GM18907 (cell line): ENCODE measurements at regions not wholly inside any gene's neighbourhood (a gene's known extent, or its start where the extent isn't known, plus 50 kb on each side); places are given as distances from the start of the nearest gene placed in this dataset.
"Not testable (repeated sequence)": the region's sequence is repeated elsewhere in the genome, so short reads cannot be mapped to it uniquely, and the experiment has no call there.

ENCODE experiments used
- ATAC-seq: cut with Tn5 transposase; IDR thresholded peaks from one replicate; pipeline ENCODE4 v1.9.1; 2021; ENCODE audit warnings: mild to moderate bottlenecking, moderate library complexity; ENCODE audit not compliant: unreplicated experiment

DNA sequence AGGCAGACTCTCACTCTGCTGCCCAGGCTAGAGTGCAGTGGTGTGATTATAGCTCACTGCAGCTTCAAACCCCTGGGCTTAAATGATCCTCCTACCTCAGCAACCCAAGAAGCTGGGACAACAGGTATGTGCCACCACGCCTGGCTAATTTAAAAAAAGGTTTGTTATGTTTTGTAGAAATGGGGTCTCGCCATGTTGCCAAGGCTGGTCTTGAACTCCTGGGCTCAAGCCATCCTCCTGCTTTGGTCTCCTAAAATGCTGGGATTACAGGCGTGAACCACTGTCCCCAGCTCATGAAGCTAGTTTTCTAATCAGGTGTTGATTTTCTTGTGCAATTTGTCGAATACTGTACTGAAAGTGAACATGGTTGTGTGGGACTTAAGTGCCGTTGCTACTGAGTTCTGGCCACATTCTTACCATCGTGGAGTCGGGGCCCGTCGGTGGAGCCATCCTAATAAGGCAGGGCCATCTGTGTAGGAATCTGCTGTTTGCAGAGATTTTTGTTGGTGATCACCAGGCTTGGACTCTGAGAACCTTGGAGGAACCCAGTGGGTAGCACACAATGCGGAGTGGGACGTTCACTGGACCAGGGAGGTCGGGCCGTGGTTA, 193.2 kb downstream of the GOLGA6L6 start:
- ATAC-seq = no peak

DNA sequence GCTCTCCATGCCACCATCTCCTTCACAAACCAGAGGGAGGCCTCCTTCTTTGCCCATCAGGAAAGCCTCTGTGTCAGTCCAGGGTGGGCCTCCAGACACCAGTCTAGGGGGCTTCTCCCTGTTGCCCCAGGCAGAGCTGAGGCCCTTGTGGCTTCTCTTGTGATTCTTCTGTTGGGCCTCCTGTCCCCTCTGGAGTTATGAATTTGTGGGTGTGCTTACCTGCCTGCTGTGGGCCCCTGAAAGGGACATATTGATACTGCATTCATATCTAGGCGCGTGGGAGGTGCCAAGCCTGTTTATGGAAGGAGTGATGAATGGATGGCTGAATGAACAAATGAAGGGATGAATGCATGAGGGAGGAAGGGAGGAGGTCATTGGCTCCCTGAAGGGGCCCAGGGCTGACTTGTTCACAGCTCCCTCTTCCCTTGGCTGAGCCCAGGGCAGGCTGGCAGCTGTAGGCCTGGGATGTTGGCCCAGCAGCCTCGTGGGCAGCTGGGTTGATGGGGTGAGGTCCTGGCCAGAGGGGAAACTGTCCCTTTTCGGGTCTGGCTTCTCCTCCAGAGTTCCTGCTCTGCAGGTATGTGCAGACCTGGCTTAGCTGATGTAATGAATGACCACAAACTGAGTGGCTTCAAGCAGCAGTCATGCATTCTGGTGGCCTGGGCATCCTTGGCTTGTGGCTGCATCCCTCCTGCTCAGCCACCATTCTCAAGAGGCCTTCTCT, 195.4 kb downstream of the GOLGA6L6 start:
- no peak for ATAC-seq

DNA sequence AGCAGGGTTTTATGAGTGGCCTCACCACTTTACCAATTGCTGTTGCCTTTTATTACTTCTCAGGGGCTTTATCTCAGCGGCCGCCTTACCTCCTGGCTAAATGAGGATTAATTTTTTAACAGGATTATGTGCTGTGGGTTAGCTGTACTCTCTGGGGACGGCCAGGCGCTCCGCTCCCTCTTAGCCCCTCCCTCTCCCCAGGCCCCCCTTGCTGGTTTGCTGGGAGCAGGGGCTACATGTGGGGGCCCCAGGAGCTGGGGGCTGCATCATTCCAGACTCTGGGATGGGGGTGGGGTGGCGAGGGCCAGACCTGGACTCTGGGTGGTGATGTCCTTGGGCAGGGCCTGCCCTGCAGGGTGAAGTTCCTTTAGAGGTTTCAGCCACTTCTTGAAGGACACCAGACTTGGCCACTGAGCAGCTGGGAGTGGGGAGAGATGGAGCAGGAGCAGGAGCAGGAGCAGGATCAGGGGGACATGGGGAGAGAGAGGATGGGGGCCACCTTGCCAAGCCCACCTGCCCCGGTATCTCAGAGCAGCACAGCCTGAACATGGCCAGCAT, 196.1 kb downstream of the GOLGA6L6 start:
- no peak for ATAC-seq

DNA sequence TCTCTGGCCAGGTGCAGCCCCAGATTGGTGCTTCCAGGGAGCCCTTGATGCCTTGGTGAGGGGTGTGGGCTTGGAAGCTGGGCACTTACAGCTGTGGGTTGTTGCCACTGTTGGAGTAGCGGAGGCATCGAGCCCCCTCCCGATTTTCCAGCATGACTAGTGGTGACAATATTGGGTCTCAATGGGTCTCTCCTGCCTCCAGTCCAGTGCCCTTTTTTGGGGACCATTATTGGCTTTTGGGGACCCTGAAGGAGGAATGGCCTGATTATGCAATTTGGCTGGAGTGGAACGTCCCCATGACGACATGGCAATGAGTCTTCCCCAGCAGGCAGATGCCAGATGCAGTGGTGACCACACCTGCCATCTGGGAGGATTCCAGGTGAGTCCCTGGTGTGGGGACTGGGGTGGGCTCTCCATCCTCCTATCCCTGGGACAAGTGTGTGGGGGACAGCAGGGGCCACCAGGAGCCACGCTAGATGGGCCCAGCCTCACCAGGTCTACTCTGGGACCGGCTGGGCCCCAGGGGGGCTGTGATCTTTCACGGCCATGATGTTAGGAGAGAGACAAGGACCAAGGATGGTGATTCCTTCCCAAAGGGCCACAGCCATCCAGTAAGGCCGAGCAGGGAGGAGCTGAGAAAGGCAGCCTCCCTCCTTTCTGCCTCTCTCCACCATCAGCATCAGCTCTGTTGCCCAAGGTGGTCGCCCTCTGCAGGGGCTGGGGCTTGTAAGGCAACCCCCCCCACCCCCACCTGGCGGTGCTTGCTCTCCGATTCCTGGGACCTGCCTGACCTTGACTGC, 196.8 kb downstream of the GOLGA6L6 start:
- ATAC-seq = no peak

DNA sequence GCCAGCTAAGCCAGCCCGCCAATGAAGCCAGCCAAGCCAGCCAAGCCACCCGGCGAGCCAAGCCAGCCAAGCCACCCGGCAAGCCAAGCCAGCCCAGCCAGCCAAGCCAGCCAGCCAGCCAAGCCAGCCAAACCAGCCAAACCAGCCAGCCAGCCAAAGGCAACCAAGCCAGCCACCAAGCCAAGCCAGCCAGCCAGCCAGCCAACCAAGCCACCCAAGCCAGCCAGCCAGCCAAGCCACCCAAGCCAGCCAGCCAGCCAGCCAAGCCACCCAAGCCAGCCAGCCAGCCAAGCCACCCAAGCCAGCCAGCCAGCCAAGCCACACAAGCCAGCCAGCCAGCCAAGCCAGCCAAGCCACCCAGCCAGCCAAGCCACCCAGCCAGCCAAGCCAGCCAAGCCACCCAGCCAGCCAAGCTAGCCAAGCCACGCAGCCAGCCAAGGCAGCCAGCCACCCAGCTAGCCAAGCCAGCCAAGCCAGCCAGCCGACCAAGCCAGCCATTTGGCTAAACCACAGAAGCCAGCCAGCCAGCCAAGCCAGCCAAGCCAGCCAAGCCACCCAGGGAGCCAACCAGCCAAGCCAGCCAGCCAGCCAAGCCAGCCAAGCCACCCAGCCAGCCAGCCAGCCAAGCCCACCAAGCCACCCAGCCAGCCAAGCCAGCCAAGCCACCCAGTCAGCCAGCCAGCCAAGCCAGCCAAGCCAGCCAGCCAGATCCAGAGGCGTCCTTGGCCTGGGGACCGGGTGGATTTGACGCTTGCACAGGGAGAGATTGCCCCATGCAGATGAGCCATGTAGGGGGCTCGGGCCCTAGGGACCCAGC, 198.0 kb downstream of the GOLGA6L6 start:
- ATAC-seq = not testable (repeated sequence)

DNA sequence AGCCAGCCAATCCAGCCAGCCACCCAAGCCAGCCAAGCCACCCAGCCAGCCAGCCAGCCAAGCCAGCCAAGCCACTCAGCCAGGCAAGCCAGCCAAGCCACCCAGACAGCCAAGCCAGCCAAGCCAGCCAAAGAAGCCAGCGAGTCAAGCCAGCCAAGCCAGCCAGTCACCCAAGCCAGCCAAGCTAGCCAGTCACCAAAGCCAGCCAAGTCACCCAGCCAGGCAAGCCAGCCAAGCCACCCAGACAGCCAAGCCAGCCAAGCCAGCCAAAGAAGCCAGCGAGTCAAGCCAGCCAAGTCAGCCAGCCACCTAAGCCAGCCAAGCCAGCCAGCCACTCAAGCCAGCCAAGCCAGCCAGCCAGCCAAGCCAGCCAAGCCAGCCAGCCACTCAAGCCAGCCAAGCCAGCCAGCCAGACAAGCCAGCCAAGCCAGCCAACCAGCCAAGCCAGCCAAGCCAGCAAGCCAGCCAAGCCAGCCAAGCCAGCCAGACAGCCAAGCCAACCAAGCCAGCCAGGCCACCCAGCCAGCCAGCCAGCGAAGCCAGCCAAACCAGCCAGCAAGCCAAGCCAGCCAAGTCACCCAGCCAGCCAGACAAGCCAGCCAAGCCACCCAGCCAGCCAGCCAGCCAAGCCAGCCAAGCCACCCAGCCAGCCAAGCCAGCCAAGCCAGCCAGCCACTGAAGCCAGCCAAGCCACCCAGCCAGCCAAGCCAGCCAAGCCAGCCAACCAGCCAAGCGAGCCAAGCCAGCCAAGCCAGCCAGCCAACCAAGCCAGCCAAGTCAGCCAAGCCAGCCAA, 198.8 kb downstream of the GOLGA6L6 start:
- ATAC-seq = not testable (repeated sequence)

DNA sequence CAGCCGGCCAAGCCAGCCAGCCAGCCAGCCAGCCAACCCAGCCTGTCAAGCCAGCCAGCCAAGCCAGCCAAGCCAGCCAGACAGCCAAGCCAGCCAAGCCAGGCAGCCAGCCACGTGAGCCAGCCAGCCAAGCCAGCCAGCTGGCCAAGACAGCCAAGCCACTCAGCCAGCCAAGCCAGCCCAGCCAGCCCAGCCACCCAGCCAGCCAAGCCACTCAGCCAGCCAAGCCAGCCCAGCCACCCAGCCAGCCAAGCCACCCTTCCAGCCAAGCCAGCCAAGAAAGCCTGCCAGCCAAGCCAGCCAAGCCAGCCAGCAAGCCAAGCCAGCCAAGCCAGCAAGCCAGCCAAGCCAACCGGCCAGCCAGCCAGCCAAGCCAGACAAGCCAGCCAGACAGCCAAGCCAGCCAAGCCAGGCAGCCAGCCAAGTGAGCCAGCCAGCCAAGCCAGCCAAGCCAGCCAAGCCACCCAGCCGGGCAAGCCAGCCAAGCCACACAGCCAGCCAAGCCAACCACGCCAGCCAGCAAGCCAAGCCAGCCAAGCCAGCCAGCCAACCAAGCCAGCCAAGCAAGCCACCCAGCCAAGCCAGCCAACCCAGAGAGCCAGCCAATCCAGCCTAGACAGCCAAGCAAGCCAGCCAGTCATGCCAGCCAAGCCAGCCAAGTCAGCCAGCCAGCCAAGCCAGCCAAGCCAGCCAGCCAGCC, 199.5 kb downstream of the GOLGA6L6 start:
- ATAC-seq = no peak

DNA sequence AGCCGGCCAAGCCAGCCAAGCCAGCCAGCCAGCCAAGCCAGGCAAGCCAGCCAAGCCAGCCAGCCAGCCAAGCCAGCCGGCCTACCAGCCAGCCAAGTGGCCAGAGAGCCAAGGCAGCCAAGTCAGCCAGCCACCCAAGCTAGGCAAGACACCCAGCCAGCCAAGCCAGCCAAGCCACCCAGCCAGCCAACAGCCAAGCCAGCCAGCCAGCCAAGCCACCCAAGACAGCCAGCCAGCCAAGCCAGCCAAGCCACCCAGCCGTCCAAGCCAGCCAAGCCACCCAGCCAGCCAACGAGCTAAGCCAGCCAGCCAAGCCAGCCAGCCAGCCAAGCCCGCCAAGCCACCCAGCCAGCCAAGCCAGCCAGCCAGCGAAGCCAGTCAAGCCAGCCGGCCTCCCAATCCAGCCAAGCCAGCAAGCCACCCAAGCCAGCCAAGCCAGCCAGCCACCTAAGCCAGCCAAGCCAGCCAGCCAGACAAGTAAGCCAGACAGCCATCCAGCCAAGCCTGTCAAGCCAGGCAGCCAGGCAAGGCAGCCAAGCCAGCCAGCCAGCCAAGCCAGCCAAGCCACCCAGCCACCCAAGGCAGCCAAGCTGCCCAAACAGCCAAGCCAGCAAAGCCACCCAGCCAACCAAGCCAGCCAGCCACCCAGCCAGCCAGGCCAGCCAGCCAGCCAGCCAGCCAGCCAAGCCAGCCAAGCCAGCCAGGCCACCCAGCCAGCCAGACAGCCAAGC, 200.5 kb downstream of the GOLGA6L6 start:
- ATAC-seq = no peak

DNA sequence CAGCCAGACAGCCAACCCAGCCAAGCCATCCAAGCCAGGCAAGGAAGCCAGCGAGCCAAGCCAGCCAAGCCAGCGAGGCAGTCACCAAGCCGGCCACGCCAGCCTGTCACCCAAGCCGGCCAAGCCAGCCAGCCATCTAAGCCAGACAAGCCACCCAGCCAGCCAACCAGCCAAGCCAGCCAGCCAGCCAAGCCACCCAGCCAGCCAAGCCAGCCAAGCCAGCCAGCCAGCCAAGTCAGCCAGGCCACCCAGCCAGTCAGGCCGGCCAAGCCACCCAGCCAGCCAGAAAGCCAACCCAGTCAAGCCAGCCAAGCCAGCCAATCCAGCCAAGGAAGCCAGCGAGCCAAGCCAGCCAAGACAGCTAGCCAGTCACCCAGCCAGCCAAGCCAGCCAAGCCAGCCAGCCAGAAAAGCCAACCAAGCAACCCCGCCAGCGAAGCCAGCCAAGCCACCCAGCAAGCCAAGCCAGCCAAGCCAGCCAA, 201.2 kb downstream of the GOLGA6L6 start:
- no peak for ATAC-seq

DNA sequence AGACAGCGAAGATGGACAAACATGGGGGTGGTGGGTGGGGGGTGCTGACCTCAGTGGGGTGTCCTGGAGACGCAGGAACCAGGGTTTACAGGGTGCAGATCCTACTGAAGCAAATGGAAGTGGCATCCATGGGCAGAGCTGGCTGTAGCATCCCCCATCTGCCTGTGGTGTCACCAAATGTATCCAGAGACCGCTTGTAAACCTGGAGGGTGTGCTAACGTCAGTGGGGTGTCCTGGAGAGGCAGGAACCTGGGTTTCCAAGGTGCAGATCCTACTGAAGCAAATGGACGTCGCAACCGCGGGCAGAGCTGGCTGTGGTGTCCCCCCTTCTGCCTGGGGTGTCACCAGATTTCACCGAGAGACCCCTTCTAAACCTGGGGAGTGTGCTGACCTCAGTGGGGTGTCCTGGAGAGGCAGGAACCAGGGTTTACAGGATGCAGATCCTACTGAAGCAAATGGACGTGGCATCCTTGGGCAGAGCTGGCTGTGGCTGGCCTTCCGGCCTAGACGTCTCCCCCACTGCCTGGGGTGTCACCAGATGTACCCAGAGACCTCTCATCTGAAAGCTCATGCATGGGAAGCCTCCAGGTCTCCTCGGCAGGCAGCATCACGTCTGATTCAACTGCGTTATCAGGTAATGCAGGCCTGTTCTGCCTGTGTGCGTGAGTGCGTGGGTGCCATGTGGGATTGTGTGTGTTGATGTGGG, 202.4 kb downstream of the GOLGA6L6 start:
- ATAC-seq = not testable (repeated sequence)

DNA sequence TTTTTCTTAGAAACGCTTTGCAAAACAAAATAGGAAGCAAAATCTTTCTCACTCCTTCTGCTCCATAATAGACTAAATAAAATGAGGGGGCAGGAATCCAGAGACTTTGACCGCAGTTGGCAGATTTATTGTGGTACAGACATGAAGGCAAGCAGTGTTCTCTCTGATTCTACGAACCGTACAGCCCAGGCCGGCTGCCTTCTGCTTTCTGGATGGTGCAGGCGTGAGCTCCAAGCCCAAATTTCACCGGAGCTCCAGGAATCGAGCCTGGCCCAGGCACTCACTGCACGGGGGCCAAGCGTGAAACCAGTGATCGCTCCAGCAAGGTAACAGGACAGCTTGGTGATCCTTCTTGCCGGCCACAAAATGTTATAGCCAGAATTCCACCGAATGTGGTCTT, 202.9 kb downstream of the GOLGA6L6 start:
- ATAC-seq = not testable (repeated sequence)

DNA sequence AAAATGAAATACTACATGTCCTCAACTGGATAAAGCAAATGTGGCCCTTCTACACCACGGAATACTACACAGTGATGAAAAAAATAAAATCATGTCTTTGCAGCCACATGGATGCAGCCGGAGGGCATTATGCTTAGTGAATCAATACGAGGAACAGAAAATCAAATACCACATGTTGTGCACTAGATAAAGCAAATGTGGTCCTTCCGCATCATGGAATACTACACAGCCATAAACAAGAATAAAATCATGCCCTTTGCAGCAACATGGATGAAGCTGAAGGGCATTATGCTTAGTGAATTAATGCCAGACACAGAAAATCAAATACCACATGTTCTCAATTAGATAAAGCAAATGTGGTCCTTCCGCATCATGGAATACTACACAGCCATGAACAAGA, 204.4 kb downstream of the GOLGA6L6 start:
- not testable (repeated sequence) for ATAC-seq

DNA sequence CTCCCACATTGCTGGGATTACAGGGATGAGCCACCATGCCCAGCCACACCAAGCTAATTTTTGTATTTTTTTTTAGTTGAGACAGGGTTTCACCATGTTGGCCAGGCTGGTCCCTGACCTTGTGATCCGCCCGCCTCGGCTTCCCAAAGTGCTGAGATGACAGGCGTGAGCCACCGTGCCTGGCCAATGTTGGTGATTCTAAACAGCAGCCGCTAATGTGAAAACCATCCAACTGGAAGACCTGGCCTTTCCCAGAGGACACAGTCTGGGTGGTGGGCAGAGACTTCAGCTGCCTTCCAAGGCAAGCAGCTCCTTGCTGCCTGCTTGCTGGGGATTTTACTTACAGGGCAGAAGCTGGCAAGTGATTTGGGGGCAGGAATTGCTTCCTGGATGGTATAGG, 207.1 kb downstream of the GOLGA6L6 start:
- not testable (repeated sequence) for ATAC-seq

DNA sequence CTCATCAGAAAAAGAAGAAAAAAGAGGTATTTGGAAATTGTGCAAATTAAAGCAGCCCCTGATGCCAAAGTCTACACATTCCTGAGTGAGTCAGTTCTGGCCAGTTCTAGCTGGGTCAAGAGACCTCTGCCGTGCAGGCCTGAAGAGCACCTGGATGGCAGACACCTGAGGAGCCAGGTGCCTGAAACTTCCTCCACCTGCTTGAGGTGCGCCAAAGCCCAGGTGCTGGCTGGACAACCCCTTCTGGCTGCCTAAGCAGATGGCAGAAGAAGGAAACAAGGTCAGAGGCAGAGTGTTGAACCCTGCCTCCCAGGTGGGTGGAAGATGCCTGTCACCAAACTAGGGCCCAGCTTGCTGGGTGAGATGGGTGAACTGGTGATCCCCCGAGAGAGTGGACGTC, 215.8 kb downstream of the GOLGA6L6 start:
- ATAC-seq = not testable (repeated sequence)

DNA sequence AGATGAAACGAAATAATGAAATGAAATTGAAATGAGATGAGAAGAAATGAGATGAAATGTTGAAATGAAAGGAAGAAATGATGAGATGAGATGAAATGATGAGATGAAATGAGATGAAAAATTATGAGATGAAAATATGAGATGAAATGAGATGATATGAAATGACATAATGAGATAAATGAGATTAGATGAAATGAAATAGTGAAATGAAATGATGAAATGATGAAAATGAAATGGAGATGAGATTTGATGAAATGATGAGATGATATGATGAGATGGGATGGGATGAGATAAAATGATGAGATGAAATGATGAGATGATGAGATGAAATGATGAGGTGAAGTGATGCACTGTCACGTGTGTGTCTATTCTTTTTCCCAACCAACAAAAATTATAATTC, 224.5 kb downstream of the GOLGA6L6 start:
- not testable (repeated sequence) for ATAC-seq

DNA sequence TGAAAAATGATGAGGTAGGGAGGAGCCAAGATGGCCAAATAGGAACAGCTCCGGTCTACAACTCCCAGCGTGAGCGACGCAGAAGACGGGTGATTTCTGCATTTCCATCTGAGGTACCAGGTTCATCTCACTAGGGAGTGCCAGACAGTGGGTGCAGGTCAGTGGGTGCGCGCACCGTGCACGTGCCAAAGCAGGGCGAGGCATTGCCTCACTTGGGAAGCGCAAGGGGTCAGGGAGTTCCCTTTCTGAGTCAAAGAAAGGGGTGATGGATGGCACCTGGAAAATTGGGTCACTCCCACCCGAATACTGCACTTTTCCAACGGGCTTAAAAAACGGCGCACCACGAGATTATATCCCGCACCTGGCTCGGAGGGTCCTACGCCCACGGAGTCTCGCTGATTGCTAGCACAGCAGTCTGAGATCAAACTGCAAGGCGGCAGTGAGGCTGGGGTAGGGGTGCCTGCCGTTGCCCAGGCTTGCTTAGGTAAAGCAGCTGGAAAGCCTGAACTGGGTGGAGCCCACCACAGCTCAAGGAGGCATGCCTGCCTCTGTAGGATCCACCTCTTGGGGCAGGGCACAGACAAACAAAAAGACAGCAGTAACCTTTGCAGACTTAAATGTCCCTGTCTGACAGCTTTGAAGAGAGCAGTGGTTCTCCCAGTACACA, 230.5 kb downstream of the GOLGA6L6 start:
- not testable (repeated sequence) for ATAC-seq

DNA sequence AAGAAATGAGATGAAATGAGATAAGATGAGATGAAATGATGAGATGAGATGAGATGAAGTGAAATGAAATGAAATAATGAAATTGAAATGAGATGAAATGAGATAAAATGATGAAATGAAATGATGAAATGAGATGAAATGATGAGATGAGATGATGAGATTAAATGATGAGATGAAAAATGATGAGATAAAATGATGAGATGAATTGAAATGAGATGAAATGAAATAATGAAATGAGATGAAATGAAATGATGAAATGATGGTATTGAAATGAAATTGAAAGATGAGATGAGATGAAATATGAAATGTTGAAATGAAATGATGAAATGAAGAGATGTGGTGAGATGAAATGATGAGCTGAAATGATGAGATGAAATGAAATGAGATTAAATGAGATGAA, 231.0 kb downstream of the GOLGA6L6 start:
- ATAC-seq = no peak
